ENCODE measurements at regions not wholly inside any gene's neighbourhood (a gene's known extent, or its start where the extent isn't known, plus 50 kb on each side); places are given as distances from the start of the nearest gene placed in this dataset.

GRCh38 chr2:205889114-205889513 lies 196.9 kb downstream of the INO80D start:
- ChIA-PET CTCF (interaction anchor here (0.8 kb wide), 1 partner anchor 15 kb away, joined by 3 read pairs; no protein-coding TSS in a partner anchor), POLR2A (no interaction called here)
- TF ChIP-seq EZH2 (IDR thresholded peaks at IDR 0.05; ENCODE audit: borderline replicate concordance, low read depth, low read length, severe bottlenecking) (no peak), CTCF (IDR thresholded peaks at IDR 0.05; ENCODE audit: extremely low read depth in 1 of 2, insufficient read depth in 1 of 2, low read depth in 1 of 2, low read length in 2 of 2) (no peak), GATA2 (IDR thresholded peaks at IDR 0.05; ENCODE audit: insufficient read depth, insufficient read length, low read depth, low read length) (no peak), MYC (IDR thresholded peaks at IDR 0.05; ENCODE audit: low read depth, low read length) (no peak), FOS (IDR thresholded peaks at IDR 0.05; ENCODE audit: borderline replicate concordance, insufficient read depth, low read length) (no peak), JUN (IDR thresholded peaks at IDR 0.05; ENCODE audit: borderline replicate concordance, insufficient read depth, insufficient read length, low read depth) (peak; percentile 58), POLR2AphosphoS5 (IDR thresholded peaks at IDR 0.05; ENCODE audit: insufficient read depth, low read depth, low read length) (no peak)
- TF ChIP-seq, protein P1, sequence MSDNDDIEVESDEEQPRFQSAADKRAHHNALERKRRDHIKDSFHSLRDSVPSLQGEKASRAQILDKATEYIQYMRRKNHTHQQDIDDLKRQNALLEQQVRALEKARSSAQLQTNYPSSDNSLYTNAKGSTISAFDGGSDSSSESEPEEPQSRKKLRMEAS (IDR thresholded peaks at IDR 0.05; ENCODE audit: insufficient read depth, insufficient read length), result no peak
- intact Hi-C loops (cut with micrococcal nuclease), result loop anchor here (5.0 kb wide), 1 partner anchor 1862 kb away; no protein-coding TSS in a partner anchor
- FAIRE-seq, result peak; percentile 31
- H3K9me1 ChIP-seq (replicated peaks; ENCODE audit: control insufficient read depth, extremely low read depth, insufficient read depth, low read length), result no peaks in the 10 kb centered on the region
- H3K27me3 ChIP-seq (ENCODE audit: control insufficient read depth in 2 of 2, insufficient read depth in 2 of 2, low read length in 2 of 2), result peaks cover 0 to 3% of the 10 kb centered on the region in 2 experiments
- no peak overlapping the region for H3K27ac ChIP-seq (ENCODE audit: insufficient read depth, low read depth, low read length)
- H3K4me2 ChIP-seq (ENCODE audit: insufficient read depth, low read length), result no peak overlapping the region
- H3K9me3 ChIP-seq (replicated peaks; ENCODE audit: control insufficient read depth, insufficient read depth, low read length), result no peaks in the 10 kb centered on the region
- no TSS peak for BruUV-seq (replicated peaks)
- no peaks in the 10 kb centered on the region for H3K79me2 ChIP-seq (ENCODE audit: control insufficient read depth, insufficient read depth, low read length)
- no peaks in the 10 kb centered on the region for H3K36me3 ChIP-seq (ENCODE audit: control insufficient read depth in 2 of 2, extremely low read depth in 1 of 2, insufficient read depth in 2 of 2, low read length in 2 of 2)
- no peak overlapping the region for H3K4me3 ChIP-seq (replicated peaks in 1 of 3; ENCODE audit: insufficient read depth in 1 of 3, low read depth in 1 of 3, low read length in 3 of 3)
- dilution Hi-C loops (cut with MboI; ENCODE audit: extremely low pct_ligation_motif_present, low sequenced_read_pairs), result no loop called here
- peak; percentile 54 for DNase-seq (ENCODE audit: low read depth, low spot score)
- no peaks in the 10 kb centered on the region for H4K20me1 ChIP-seq (replicated peaks; ENCODE audit: control insufficient read depth, extremely low read depth, insufficient read depth, low read length)
- peaks cover 5% of the 10 kb centered on the region for H3K4me1 ChIP-seq (ENCODE audit: control insufficient read depth, extremely low read depth, insufficient read depth, low read length)
- H3K9ac ChIP-seq (replicated peaks; ENCODE audit: extremely low read depth, insufficient read depth, low read length), result no peak overlapping the region
- H2AFZ ChIP-seq (ENCODE audit: low read depth, low read length), result no peak overlapping the region

Measured in endothelial cell of umbilical vein (primary cell).